Epithelial cell of prostate (primary cell): ENCODE measurements at regions not wholly inside any gene's neighbourhood (a gene's known extent, or its start where the extent isn't known, plus 50 kb on each side); places are given as distances from the start of the nearest gene placed in this dataset.

Source experiments
- DNase-seq: peaks from one replicate; pipeline ENCODE4 v3.0.0-alpha.2; 2011; ENCODE audit warnings: low read depth, low spot score
- H3K27ac ChIP-seq: fragments of 450-650 bp; 2 replicates; pipeline ENCODE4 v1.5.1; 2017; ENCODE audit warnings: mild to moderate bottlenecking

- H3K27ac ChIP-seq: no peak overlapping the region
- DNase-seq: no peak
Observed at GRCh38 chr6:166017032-166017635, 150.5 kb downstream of the TBXT start.

GRCh38 chr6:166014966-166015365, 152.7 kb downstream of the TBXT start:
- H3K27ac ChIP-seq: no peak overlapping the region
- no peak for DNase-seq

- H3K27ac ChIP-seq: no peak overlapping the region
- no peak for DNase-seq
Observed at GRCh38 chr6:166010136-166010960, 157.3 kb downstream of the TBXT start.

GRCh38 chr6:166009385-166010031, 158.1 kb downstream of the TBXT start:
- DNase-seq: no peak
- no peak overlapping the region for H3K27ac ChIP-seq

GRCh38 chr6:166008441-166009369, 158.9 kb downstream of the TBXT start:
- no peak overlapping the region for H3K27ac ChIP-seq
- no peak for DNase-seq

- no peak for DNase-seq
- H3K27ac ChIP-seq: no peak overlapping the region
Observed at GRCh38 chr6:166007349-166008263, 160.0 kb downstream of the TBXT start.

GRCh38 chr6:166006900-166007301, 160.8 kb downstream of the TBXT start:
- H3K27ac ChIP-seq: no peak overlapping the region
- no peak for DNase-seq

- no peak overlapping the region for H3K27ac ChIP-seq
- no peak for DNase-seq
Observed at GRCh38 chr6:166005944-166006899, 161.4 kb downstream of the TBXT start.

GRCh38 chr6:166005401-166005943, 162.2 kb downstream of the TBXT start:
- no peak overlapping the region for H3K27ac ChIP-seq
- no peak for DNase-seq

- H3K27ac ChIP-seq: no peak overlapping the region
- no peak for DNase-seq
Observed at GRCh38 chr6:166004876-166005275, 162.8 kb downstream of the TBXT start.

GRCh38 chr6:166004471-166004870, 163.2 kb downstream of the TBXT start:
- H3K27ac ChIP-seq: no peak overlapping the region
- no peak for DNase-seq

- no peak overlapping the region for H3K27ac ChIP-seq
- no peak for DNase-seq
Observed at GRCh38 chr6:166003569-166003968, 164.1 kb downstream of the TBXT start.

- DNase-seq: no peak
- H3K27ac ChIP-seq: no peak overlapping the region
Observed at GRCh38 chr6:166001359-166001758, 166.3 kb downstream of the TBXT start.

- DNase-seq: no peak
- no peak overlapping the region for H3K27ac ChIP-seq
Observed at GRCh38 chr6:165999279-165999678, 168.4 kb downstream of the TBXT start.

GRCh38 chr6:165998072-165998471, 169.6 kb downstream of the TBXT start:
- DNase-seq: no peak

GRCh38 chr6:165991341-165991740, 176.3 kb downstream of the TBXT start:
- DNase-seq: no peak
- H3K27ac ChIP-seq: no peak overlapping the region

More at GRCh38 chr6:165998072-165998471, 169.6 kb downstream of the TBXT start:
- no peak overlapping the region for H3K27ac ChIP-seq

GRCh38 chr6:165990216-165990615, 177.4 kb downstream of the TBXT start:
- no peak overlapping the region for H3K27ac ChIP-seq
- DNase-seq: no peak
